ENCODE measurements at regions not wholly inside any gene's neighbourhood (a gene's known extent, or its start where the extent isn't known, plus 50 kb on each side); places are given as distances from the start of the nearest gene placed in this dataset.

- Histone ChIP-seq H3K27ac (no peak overlapping the region), H3K27me3 (no peaks in the 10 kb centered on the region), H3K9me3 (peaks cover 3 to 13% (median 10%) of the 10 kb centered on the region in 3 donors), H3K4me3 (no peak overlapping the region), H3K4me1 (no peaks in the 10 kb centered on the region), H3K36me3 (peaks cover 0 to 10% (median 0%) of the 10 kb centered on the region in 3 donors)
- intact Hi-C loops (cut with DNase I; ENCODE audit: low total_unique reads), result no loop called here
- DNase-seq, result no peak
- no peak for TF ChIP-seq CTCF (IDR thresholded peaks at IDR 0.05)
These were observed 995.9 kb downstream of the MCTP2 start for GRCh38 chr15:95227235-95227634.

GRCh38 chr15:95228856-95229555 lies 997.6 kb downstream of the MCTP2 start:
- no peak for TF ChIP-seq CTCF (IDR thresholded peaks at IDR 0.05)
- Histone ChIP-seq H3K4me3 (no peak overlapping the region), H3K4me1 (no peaks in the 10 kb centered on the region), H3K9me3 (peaks cover 0 to 2% (median 0%) of the 10 kb centered on the region in 3 donors), H3K36me3 (peaks cover 0 to 2% (median 0%) of the 10 kb centered on the region in 3 donors), H3K27ac (no peak overlapping the region), H3K27me3 (no peaks in the 10 kb centered on the region)
- intact Hi-C loops (cut with DNase I; ENCODE audit: low total_unique reads), result no loop called here
- no peak for DNase-seq

GRCh38 chr15:95235033-95235432 lies 1003.7 kb downstream of the MCTP2 start:
- intact Hi-C loops (cut with DNase I; ENCODE audit: low total_unique reads), result no loop called here

GRCh38 chr15:95247071-95247984 lies 1016.0 kb downstream of the MCTP2 start:
- Histone ChIP-seq H3K27ac (no peak overlapping the region), H3K36me3 (no peaks in the 10 kb centered on the region)
- intact Hi-C loops (cut with DNase I; ENCODE audit: low total_unique reads), result no loop called here

More at GRCh38 chr15:95235033-95235432, 1003.7 kb downstream of the MCTP2 start:
- H3K4me1 ChIP-seq, result no peaks in the 10 kb centered on the region
- no peak overlapping the region for H3K27ac ChIP-seq
- no peak overlapping the region for H3K4me3 ChIP-seq
- peaks cover 0 to 4% (median 0%) of the 10 kb centered on the region in 3 donors for H3K36me3 ChIP-seq
- H3K9me3 ChIP-seq, result peaks cover 0 to 3% (median 0%) of the 10 kb centered on the region in 3 donors
- DNase-seq, result no peak
- H3K27me3 ChIP-seq, result no peaks in the 10 kb centered on the region
- TF ChIP-seq CTCF (IDR thresholded peaks at IDR 0.05), result no peak

GRCh38 chr15:95249524-95249923 lies 1018.2 kb downstream of the MCTP2 start:
- Histone ChIP-seq H3K4me1 (peaks cover 0 to 26% (median 2%) of the 10 kb centered on the region in 4 donors), H3K9me3 (no peaks in the 10 kb centered on the region), H3K4me3 (no peak overlapping the region), H3K27ac (no peak overlapping the region), H3K27me3 (no peaks in the 10 kb centered on the region), H3K36me3 (no peaks in the 10 kb centered on the region)
- intact Hi-C loops (cut with DNase I; ENCODE audit: low total_unique reads), result no loop called here
- no peak for DNase-seq
- no peak for TF ChIP-seq CTCF (IDR thresholded peaks at IDR 0.05)

More at GRCh38 chr15:95247071-95247984, 1016.0 kb downstream of the MCTP2 start:
- Histone ChIP-seq H3K4me3 (no peak overlapping the region), H3K9me3 (no peaks in the 10 kb centered on the region), H3K27me3 (no peaks in the 10 kb centered on the region), H3K4me1 (peaks cover 0 to 5% (median 0%) of the 10 kb centered on the region in 4 donors)
- TF ChIP-seq CTCF (IDR thresholded peaks at IDR 0.05), result no peak
- no peak for DNase-seq
